LNCaP clone FGC (cell line): ENCODE measurements at regions not wholly inside any gene's neighbourhood (a gene's known extent, or its start where the extent isn't known, plus 50 kb on each side); places are given as distances from the start of the nearest gene placed in this dataset.

ENCODE experiments used
- DNase-seq: peaks from one replicate; pipeline ENCODE4 v3.0.0-alpha.2; 2011; ENCODE audit warnings: low read depth
- H3K4me3 ChIP-seq: 2 replicates; pipeline ENCODE4 v1.5.1; 2011; ENCODE audit warnings: mild to moderate bottlenecking, low read depth, low read length, control low read depth
- TF ChIP-seq, protein P1 (sequence below): IDR thresholded peaks from 2 replicates; pipeline ENCODE4 v1.5.1; 2012; ENCODE audit warnings: mild to moderate bottlenecking; ENCODE audit not compliant: control insufficient read depth, insufficient read depth; ENCODE audit errors: extremely low read depth

DNA sequence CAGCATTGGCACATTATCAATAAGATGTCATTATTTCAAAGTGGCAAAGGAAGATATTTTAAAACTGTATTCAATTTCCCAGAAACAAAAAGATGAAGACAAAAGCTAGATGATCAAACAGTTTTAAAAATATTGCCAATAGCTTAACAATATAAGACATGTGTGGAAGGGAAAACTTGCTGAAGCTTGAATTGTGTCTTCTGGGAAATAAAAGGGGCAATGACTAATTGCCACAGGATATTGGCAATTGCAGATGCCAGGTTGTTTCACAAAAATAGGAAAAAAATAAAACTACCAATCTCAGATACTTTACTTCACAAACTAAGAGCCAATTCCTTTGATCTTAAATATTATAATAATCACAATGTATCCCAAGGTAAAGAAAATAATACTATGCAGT, 679.8 kb upstream of the ADAMTS5 start:
- TF ChIP-seq, protein P1, sequence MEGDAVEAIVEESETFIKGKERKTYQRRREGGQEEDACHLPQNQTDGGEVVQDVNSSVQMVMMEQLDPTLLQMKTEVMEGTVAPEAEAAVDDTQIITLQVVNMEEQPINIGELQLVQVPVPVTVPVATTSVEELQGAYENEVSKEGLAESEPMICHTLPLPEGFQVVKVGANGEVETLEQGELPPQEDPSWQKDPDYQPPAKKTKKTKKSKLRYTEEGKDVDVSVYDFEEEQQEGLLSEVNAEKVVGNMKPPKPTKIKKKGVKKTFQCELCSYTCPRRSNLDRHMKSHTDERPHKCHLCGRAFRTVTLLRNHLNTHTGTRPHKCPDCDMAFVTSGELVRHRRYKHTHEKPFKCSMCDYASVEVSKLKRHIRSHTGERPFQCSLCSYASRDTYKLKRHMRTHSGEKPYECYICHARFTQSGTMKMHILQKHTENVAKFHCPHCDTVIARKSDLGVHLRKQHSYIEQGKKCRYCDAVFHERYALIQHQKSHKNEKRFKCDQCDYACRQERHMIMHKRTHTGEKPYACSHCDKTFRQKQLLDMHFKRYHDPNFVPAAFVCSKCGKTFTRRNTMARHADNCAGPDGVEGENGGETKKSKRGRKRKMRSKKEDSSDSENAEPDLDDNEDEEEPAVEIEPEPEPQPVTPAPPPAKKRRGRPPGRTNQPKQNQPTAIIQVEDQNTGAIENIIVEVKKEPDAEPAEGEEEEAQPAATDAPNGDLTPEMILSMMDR, result no peak
- no peak overlapping the region for H3K4me3 ChIP-seq
- no peak for DNase-seq

GRCh38 chr21:27646056-27646455, 679.2 kb upstream of the ADAMTS5 start:
- TF ChIP-seq, protein P1, result no peak
- no peak for DNase-seq
- no peak overlapping the region for H3K4me3 ChIP-seq

DNA sequence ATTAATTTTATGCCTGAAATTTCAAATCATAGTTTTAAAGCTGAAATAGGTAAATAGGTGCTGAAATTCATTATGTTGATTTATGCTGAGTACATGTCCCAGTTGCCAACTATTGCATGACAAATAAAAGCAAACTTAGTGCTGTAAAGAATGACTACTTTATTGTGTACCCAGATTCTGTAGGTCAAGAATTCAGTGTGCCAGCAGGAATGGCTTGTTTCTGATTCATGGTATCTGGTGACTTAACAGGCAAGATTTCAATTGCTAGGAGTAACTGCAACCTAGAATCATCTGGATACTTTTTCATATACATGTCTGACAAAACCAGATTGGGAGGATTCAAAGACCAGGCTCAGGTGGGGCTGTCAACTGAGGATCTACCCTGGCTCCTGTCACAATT, 678.4 kb upstream of the ADAMTS5 start:
- DNase-seq, result peak; percentile 69
- TF ChIP-seq, protein P1, result no peak
- no peak overlapping the region for H3K4me3 ChIP-seq

DNA sequence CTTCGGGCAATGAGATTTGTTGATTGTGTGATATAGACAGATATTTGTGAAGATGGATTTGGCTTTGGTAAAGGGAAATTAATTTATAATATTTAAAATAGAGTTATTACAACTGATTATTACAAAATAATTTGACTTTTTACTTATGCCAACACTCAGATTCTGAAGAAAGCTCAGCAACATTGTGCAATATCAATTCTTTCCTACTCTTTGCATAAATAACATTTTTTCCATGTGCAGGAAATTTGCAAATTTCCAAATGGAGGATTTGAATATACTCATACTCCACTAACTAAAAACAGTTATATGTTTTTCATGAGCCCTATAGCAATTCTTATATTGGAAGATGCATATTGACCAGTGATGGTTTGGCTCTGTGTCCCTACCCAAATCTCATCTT, 676.4 kb upstream of the ADAMTS5 start:
- no peak overlapping the region for H3K4me3 ChIP-seq
- TF ChIP-seq, protein P1, result no peak
- DNase-seq, result no peak

DNA sequence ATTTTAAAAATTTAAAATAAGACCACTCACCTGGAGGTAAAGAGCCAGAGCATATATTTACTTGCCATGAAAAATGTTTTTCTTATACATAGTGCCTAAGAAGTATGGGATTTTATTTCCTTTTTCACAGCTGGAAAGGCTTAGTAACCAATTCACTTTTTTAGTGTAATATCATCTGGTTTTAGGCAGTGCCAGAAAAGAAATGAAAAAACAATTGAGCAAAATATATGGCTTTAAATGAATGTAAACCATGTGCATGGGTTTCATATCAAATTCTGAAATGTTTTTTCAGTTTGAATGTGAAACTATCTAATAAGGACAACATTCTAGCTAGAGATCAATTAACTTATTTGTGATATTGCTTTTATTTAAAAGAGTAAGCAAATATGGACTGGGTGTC, 672.4 kb upstream of the ADAMTS5 start:
- TF ChIP-seq, protein P1, result no peak
- no peak for DNase-seq
- no peak overlapping the region for H3K4me3 ChIP-seq

DNA sequence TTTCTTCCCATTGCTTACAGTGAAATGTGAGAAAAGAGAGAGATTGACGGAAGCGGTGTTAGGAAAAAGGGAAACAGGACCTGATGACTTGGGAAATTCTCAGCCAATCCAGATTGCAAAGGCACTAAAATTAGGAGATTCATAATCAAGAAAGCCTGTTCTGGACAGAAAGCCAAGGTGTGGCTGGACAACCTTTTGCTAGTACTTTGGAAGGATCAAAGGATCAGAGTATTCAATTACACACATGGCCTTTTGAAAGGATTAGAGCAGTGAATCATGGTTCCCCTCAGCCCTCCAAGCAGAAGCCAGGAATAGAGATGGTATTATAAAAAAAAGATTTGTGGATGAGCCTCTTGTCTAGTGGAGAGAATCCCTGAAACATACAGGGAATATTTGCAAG, 669.8 kb upstream of the ADAMTS5 start:
- TF ChIP-seq, protein P1, result no peak
- no peak overlapping the region for H3K4me3 ChIP-seq
- no peak for DNase-seq

GRCh38 chr21:27633631-27634030, 666.7 kb upstream of the ADAMTS5 start:
- no peak overlapping the region for H3K4me3 ChIP-seq
- TF ChIP-seq, protein P1, result no peak
- no peak for DNase-seq
